Thoracic aorta (tissue), 2 donors: ENCODE measurements at regions not wholly inside any gene's neighbourhood (a gene's known extent, or its start where the extent isn't known, plus 50 kb on each side); places are given as distances from the start of the nearest gene placed in this dataset.

Source experiments
- ATAC-seq: fragments of 150-250 bp; one replicate; pipeline ENCODE4 v1.8.0; 2017; ENCODE audit warnings: low read depth; ENCODE audit not compliant: insufficient number of reproducible peaks, low FRiP score
- DNase-seq: peaks from one replicate; pipeline ENCODE4 v3.0.0-alpha.2; 2020; ENCODE audit warnings: low spot score
- H3K27ac ChIP-seq, 2 donors: fragments of 200-600 bp; sonication (generic); 1 replicate in 1 of 2; 2 replicates in 1 of 2; pipeline ENCODE4 v1.5.1; 2016; ENCODE audit warnings: mild to moderate bottlenecking in 2 of 2, moderate library complexity in 2 of 2
- H3K27me3 ChIP-seq: fragments of 200-600 bp; sonication (generic); replicated peaks from 2 replicates; pipeline ENCODE4 v1.6.0; 2016; ENCODE audit warnings: mild to moderate bottlenecking; ENCODE audit not compliant: insufficient read depth
- H3K36me3 ChIP-seq: fragments of 200-600 bp; sonication (generic); one replicate; pipeline ENCODE4 v1.5.1; 2016
- H3K4me1 ChIP-seq, 2 donors: fragments of 200-600 bp; sonication (generic); 1 replicate in 1 of 2; 2 replicates in 1 of 2; pipeline versions ENCODE4 v1.5.1 to v1.6.0; 2016; ENCODE audit warnings: low read depth in 2 of 2, mild to moderate bottlenecking in 1 of 2; ENCODE audit not compliant: control insufficient read depth in 1 of 2
- H3K4me3 ChIP-seq: fragments of 200-600 bp; sonication (generic); 2 replicates; pipeline ENCODE4 v1.5.1; 2016; ENCODE audit warnings: mild to moderate bottlenecking
- H3K9me3 ChIP-seq: fragments of 200-600 bp; sonication (generic); 2 replicates; pipeline ENCODE4 v1.5.1; 2016
- TF ChIP-seq, protein P1 (sequence below): fragments of 200-600 bp; sonication (generic); IDR thresholded peaks from one replicate; pipeline ENCODE4 v1.5.1; 2019; ENCODE audit warnings: antibody characterized with exemption

GRCh38 chrX:140206657-140207056, 241.3 kb upstream of the CXorf66 start:
- no peak overlapping the region for H3K27ac ChIP-seq
- H3K4me1 ChIP-seq = no peaks in the 10 kb centered on the region
- no peaks in the 10 kb centered on the region for H3K27me3 ChIP-seq
- no peaks in the 10 kb centered on the region for H3K36me3 ChIP-seq
- no peak overlapping the region for H3K4me3 ChIP-seq
- ATAC-seq (no peak), DNase-seq (no peak)
- H3K9me3 ChIP-seq = no peaks in the 10 kb centered on the region
- TF ChIP-seq, protein P1, sequence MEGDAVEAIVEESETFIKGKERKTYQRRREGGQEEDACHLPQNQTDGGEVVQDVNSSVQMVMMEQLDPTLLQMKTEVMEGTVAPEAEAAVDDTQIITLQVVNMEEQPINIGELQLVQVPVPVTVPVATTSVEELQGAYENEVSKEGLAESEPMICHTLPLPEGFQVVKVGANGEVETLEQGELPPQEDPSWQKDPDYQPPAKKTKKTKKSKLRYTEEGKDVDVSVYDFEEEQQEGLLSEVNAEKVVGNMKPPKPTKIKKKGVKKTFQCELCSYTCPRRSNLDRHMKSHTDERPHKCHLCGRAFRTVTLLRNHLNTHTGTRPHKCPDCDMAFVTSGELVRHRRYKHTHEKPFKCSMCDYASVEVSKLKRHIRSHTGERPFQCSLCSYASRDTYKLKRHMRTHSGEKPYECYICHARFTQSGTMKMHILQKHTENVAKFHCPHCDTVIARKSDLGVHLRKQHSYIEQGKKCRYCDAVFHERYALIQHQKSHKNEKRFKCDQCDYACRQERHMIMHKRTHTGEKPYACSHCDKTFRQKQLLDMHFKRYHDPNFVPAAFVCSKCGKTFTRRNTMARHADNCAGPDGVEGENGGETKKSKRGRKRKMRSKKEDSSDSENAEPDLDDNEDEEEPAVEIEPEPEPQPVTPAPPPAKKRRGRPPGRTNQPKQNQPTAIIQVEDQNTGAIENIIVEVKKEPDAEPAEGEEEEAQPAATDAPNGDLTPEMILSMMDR = no peak

DNA sequence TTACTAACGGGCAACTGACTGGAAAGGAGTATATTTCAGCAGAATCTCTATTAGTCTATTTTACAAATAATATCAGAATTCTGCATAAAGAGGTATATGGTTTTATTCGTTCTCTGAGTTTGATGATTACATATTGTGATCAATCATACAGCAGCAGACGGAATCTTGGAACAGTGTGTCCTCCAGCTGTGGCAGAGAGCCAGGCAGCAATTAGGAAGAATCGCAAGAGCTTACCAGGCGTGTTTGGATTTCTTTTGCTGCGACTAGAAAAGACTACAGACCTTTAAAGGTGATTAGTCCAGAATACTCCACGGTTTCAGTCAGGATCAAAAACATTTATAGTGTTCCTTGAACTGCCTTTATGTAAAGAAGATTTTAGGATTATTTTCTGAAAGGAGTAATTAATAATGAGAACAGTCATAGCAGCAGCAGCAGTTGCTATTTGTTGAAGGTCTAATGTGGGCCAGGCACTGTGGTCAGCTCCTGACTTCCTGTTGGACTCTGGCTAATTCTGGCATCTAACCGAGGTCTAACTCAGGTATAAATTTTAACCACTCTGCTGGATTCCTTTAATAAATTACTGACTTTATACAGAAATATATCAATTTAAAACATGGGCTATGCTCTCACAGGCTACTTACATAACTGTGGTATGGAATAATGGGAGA, 225.3 kb upstream of the CXorf66 start:
- no peaks in the 10 kb centered on the region for H3K4me1 ChIP-seq
- H3K9me3 ChIP-seq = no peaks in the 10 kb centered on the region
- TF ChIP-seq, protein P1 = no peak
- no peak overlapping the region for H3K4me3 ChIP-seq
- DNase-seq = no peak
- ATAC-seq = no peak
- H3K36me3 ChIP-seq = no peaks in the 10 kb centered on the region
- no peak overlapping the region for H3K27ac ChIP-seq
- H3K27me3 ChIP-seq = no peaks in the 10 kb centered on the region

DNA sequence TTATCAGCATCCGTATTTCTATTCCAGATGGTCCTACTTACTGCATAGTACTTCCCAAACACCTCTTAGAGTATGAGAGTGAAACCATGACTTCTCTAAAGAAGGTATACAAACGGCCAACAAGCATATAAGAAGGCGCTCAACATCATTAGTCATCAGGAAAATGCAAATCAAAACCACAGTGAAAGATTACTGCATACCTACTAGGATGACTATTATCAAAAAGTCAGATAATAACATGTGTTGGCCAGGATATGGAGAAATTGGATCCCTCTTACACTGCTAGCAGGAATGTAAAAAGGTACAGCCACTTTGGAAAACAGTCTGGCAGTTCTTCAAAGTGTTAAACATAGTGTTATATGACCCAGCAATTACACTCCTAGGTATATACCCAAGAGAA, 215.3 kb upstream of the CXorf66 start:
- H3K27me3 ChIP-seq = no peaks in the 10 kb centered on the region
- no peak overlapping the region for H3K4me3 ChIP-seq
- ATAC-seq (no peak), DNase-seq (no peak)
- H3K4me1 ChIP-seq = no peaks in the 10 kb centered on the region
- no peaks in the 10 kb centered on the region for H3K36me3 ChIP-seq
- no peaks in the 10 kb centered on the region for H3K9me3 ChIP-seq
- no peak overlapping the region for H3K27ac ChIP-seq
- TF ChIP-seq, protein P1 = no peak

GRCh38 chrX:140177821-140178220, 212.5 kb upstream of the CXorf66 start:
- DNase-seq (no peak), ATAC-seq (no peak)
- H3K9me3 ChIP-seq = no peaks in the 10 kb centered on the region
- H3K4me1 ChIP-seq = no peaks in the 10 kb centered on the region
- TF ChIP-seq, protein P1 = no peak
- H3K4me3 ChIP-seq = no peak overlapping the region
- no peaks in the 10 kb centered on the region for H3K27me3 ChIP-seq
- no peak overlapping the region for H3K27ac ChIP-seq
- no peaks in the 10 kb centered on the region for H3K36me3 ChIP-seq

DNA sequence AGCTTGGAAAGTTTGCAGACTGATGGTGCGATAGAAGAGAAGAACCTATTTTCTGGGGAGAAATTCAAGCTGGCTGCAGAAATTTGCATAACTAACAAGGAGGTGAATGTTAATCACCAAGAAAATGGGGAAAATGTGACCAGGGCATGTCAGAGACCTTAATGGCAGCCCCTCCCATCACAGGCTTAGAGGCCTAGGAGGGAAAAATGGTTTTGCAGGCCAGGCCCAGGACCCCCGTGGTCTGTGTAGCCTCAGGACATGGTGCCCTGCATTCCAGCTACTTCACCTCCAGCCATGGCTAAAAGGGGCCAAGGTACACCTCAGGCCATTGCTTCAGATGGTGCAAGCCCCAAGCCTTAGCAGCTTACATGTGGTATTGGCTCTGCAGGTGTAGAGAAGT, 207.1 kb upstream of the CXorf66 start:
- no peaks in the 10 kb centered on the region for H3K4me1 ChIP-seq
- H3K27me3 ChIP-seq = no peaks in the 10 kb centered on the region
- ATAC-seq = no peak
- no peaks in the 10 kb centered on the region for H3K9me3 ChIP-seq
- no peak overlapping the region for H3K4me3 ChIP-seq
- no peak overlapping the region for H3K27ac ChIP-seq
- TF ChIP-seq, protein P1 = no peak
- H3K36me3 ChIP-seq = no peaks in the 10 kb centered on the region
- no peak for DNase-seq
